Pancreas (tissue), 10 donors: ENCODE measurements at regions not wholly inside any gene's neighbourhood (a gene's known extent, or its start where the extent isn't known, plus 50 kb on each side); places are given as distances from the start of the nearest gene placed in this dataset.

Source experiments
- ATAC-seq, 4 donors: fragments of 200-7000 bp; cut with Tn5 transposase; one replicate each; pipeline versions ENCODE4 v1.8.0 to v1.9.1; 2020; ENCODE audit warnings: mild to moderate bottlenecking in 4 of 4, moderate library complexity in 4 of 4
- DNase-seq, 6 donors: peaks; one replicate each; pipeline ENCODE4 v3.0.0-alpha.2; 2020
- FAIRE-seq: peaks from 2 replicates; lab custom pipeline; 2012; peaks lifted over from hg19 to GRCh38; lab: Jason Lieb, UNC
- H3K27ac ChIP-seq, 4 donors: fragments of 200-600 bp; sonication (generic); 1 replicate in 3 of 4; 2 replicates in 1 of 4; pipeline versions ENCODE4 v1.5.0 to v1.8.0; 2020
- H3K27me3 ChIP-seq, 4 donors: fragments of 200-600 bp; one replicate each; pipeline ENCODE4 v1.8.0; 2021
- H3K36me3 ChIP-seq, 3 donors: fragments of 200-600 bp; sonication (generic) in 1 of 3; one replicate each; pipeline versions ENCODE4 v1.5.0 to v1.8.0; 2020 to 2021
- H3K4me1 ChIP-seq, 3 donors: fragments of 200-600 bp; one replicate each; pipeline ENCODE4 v1.8.0; 2021
- H3K4me3 ChIP-seq, 4 donors: fragments of 200-600 bp; sonication (generic) in 2 of 4; one replicate each; pipeline versions ENCODE4 v1.5.0 to v1.8.0; 2020 to 2021
- H3K9me3 ChIP-seq, 4 donors: fragments of 200-600 bp; one replicate each; pipeline ENCODE4 v1.8.0; 2021
- CTCF ChIP-seq, 4 donors: fragments of 200-600 bp; sonication (generic) in 3 of 4; IDR thresholded peaks; one replicate each; pipeline versions ENCODE4 v1.5.0 to v1.8.0; 2021; ENCODE audit warnings: antibody characterized with exemption in 4 of 4
- WGBS, 2 donors: extraction: QIAGEN DNeasy Blood & Tissue Kit; methylation state at CpG; one replicate each; pipeline ENCODE4 v1.1.7; 2013; 5-methylcytosine and 5-hydroxymethylcytosine counted together
- intact Hi-C, 3 donors: fragments of 100-400 bp; cut with DNase I; formaldehyde crosslinking; loops; one replicate each; pipeline versions ENCODE4 v1.11.1 to v1.14.2; 2022
- donor health status: healthy with polysubstance abuse.
- donor health status: DM: no; HTN: no; CAD: no; lungs with moderate emphysema.
- donor health status: DM: no; HTN: no; CAD: no.
- donor health status: control.
- donor health status: control.
- donor health status: Bipolar disorder and iron deficiency.
- donor health status: DM: yes; HTN: yes; CAD: no.
- donor health status: DM: no; HTN: no; CAD: no.
- donor health status: DM: no; HTN: no; CAD: no.
- donor health status: DM: yes; HTN: yes; CAD: no.

- H3K4me3 ChIP-seq = no peak overlapping the region
- H3K9me3 ChIP-seq = no peaks in the 10 kb centered on the region
- ATAC-seq (no peak), DNase-seq (no peak), FAIRE-seq (no peak)
- no peak overlapping the region for H3K27ac ChIP-seq
- H3K27me3 ChIP-seq = no peaks in the 10 kb centered on the region
- 68 to 77% methylated on average over 1 of the region's 1 CpG for WGBS, 2 donors
- TF ChIP-seq CTCF (IDR thresholded peaks at IDR 0.05) = no peak
- intact Hi-C loops = no loop called here
- H3K4me1 ChIP-seq = no peaks in the 10 kb centered on the region
- H3K36me3 ChIP-seq = no peaks in the 10 kb centered on the region
These were observed 339.0 kb downstream of the RAD51AP2 start for GRCh38 chr2:17179145-17179808.

GRCh38 chr2:17177088-17177487, 341.2 kb downstream of the RAD51AP2 start:
- no peak for ATAC-seq
- 30% methylated on average over 1 of the region's 1 CpG for WGBS, 2 donors
- Histone ChIP-seq H3K4me1 (no peaks in the 10 kb centered on the region), H3K27me3 (no peaks in the 10 kb centered on the region), H3K27ac (no peak overlapping the region), H3K36me3 (no peaks in the 10 kb centered on the region), H3K4me3 (no peak overlapping the region), H3K9me3 (no peaks in the 10 kb centered on the region)
- TF ChIP-seq CTCF (IDR thresholded peaks at IDR 0.05) = no peak
- no peak for FAIRE-seq
- intact Hi-C loops = no loop called here
- no peak for DNase-seq

GRCh38 chr2:17171446-17172049, 346.7 kb downstream of the RAD51AP2 start:
- WGBS, 2 donors = 35 to 38% methylated on average over 7 of the region's 7 CpGs
- H3K36me3 ChIP-seq = no peaks in the 10 kb centered on the region
- TF ChIP-seq CTCF (IDR thresholded peaks at IDR 0.05) = peak; percentile 7 to 51 (median 26)
- no peaks in the 10 kb centered on the region for H3K9me3 ChIP-seq
- intact Hi-C loops = no loop called here
- no peaks in the 10 kb centered on the region for H3K4me1 ChIP-seq
- peak; percentile 56 to 86 (median 72) for ATAC-seq
- no peak overlapping the region for H3K4me3 ChIP-seq
- no peak for FAIRE-seq
- no peaks in the 10 kb centered on the region for H3K27me3 ChIP-seq
- no peak overlapping the region for H3K27ac ChIP-seq
- peak in 1 of 6 donors; percentile 38 for DNase-seq

GRCh38 chr2:17166506-17166905, 351.7 kb downstream of the RAD51AP2 start:
- Histone ChIP-seq H3K27me3 (no peaks in the 10 kb centered on the region), H3K9me3 (no peaks in the 10 kb centered on the region), H3K4me1 (no peaks in the 10 kb centered on the region), H3K4me3 (no peak overlapping the region), H3K36me3 (no peaks in the 10 kb centered on the region), H3K27ac (no peak overlapping the region)
- 58 to 60% methylated on average over 4 of the region's 4 CpGs for WGBS, 2 donors
- ATAC-seq (peak in 2 of 4 donors; percentile 77 to 88), DNase-seq (no peak), FAIRE-seq (no peak)
- no peak for TF ChIP-seq CTCF (IDR thresholded peaks at IDR 0.05)
- intact Hi-C loops = no loop called here

GRCh38 chr2:17164550-17164949, 353.7 kb downstream of the RAD51AP2 start:
- FAIRE-seq (no peak), DNase-seq (no peak), ATAC-seq (no peak)
- no peak overlapping the region for H3K4me3 ChIP-seq
- H3K4me1 ChIP-seq = no peaks in the 10 kb centered on the region
- no peak for TF ChIP-seq CTCF (IDR thresholded peaks at IDR 0.05)
- intact Hi-C loops = no loop called here
- H3K27me3 ChIP-seq = no peaks in the 10 kb centered on the region
- H3K36me3 ChIP-seq = no peaks in the 10 kb centered on the region
- no peak overlapping the region for H3K27ac ChIP-seq
- 66 to 78% methylated on average over 1 of the region's 1 CpG for WGBS, 2 donors
- no peaks in the 10 kb centered on the region for H3K9me3 ChIP-seq
